Right ventricle myocardium inferior (tissue), 1 donor: ENCODE measurements at regions not wholly inside any gene's neighbourhood (a gene's known extent, or its start where the extent isn't known, plus 50 kb on each side); places are given as distances from the start of the nearest gene placed in this dataset.
"Not testable (repeated sequence)": the region's sequence is repeated elsewhere in the genome, so short reads cannot be mapped to it uniquely, and the experiment has no call there.

Experiments used
- ATAC-seq: fragments of 200-7000 bp; cut with Tn5 transposase; one replicate; pipeline ENCODE4 v1.9.1; 2020; ENCODE audit warnings: mild to moderate bottlenecking, moderate library complexity
- DNase-seq: peaks from one replicate; pipeline ENCODE4 v3.0.0; 2021; ENCODE audit errors: missing footprints
- intact Hi-C: fragments of 100-400 bp; cut with DNase I; formaldehyde crosslinking; loops from one replicate; pipeline ENCODE4 v1.11.0; 2022
- donor health status: DM: no; HTN: yes; CAD: no; lungs with severe emphysema.

GRCh38 chr15:83335542-83335941 lies 51.1 kb upstream of the BNC1 start:
- ATAC-seq, intact Hi-C loops, DNase-seq: not testable (repeated sequence)

GRCh38 chr15:83339396-83339795 lies 54.9 kb upstream of the BNC1 start:
- ATAC-seq (no peak), DNase-seq (no peak)
- intact Hi-C loops, result no loop called here

GRCh38 chr15:83340087-83340486 lies 55.6 kb upstream of the BNC1 start:
- intact Hi-C loops, result no loop called here
- ATAC-seq, result no peak
- DNase-seq, result no peak

GRCh38 chr15:83346342-83346741 lies 61.9 kb upstream of the BNC1 start:
- ATAC-seq (no peak), DNase-seq (no peak)
- intact Hi-C loops, result no loop called here

- ATAC-seq, result no peak
- no peak for DNase-seq
- intact Hi-C loops, result no loop called here
Measured at GRCh38 chr15:83352119-83352518, 67.7 kb upstream of the BNC1 start.

- intact Hi-C loops, result no loop called here
- DNase-seq (no peak), ATAC-seq (no peak)
Measured at GRCh38 chr15:83356501-83357399, 72.3 kb upstream of the BNC1 start.

GRCh38 chr15:83358972-83359564 lies 74.6 kb upstream of the BNC1 start:
- no peak for ATAC-seq
- no peak for DNase-seq
- intact Hi-C loops, result no loop called here

- intact Hi-C loops, result no loop called here
- DNase-seq (no peak), ATAC-seq (no peak)
Measured at GRCh38 chr15:83362706-83363105, 78.2 kb upstream of the BNC1 start.

GRCh38 chr15:83364501-83364900 lies 80.0 kb upstream of the BNC1 start:
- intact Hi-C loops, result no loop called here
- DNase-seq, result no peak
- ATAC-seq, result no peak

- ATAC-seq, result peak; percentile 65
- DNase-seq, result peak; percentile 73
Measured at GRCh38 chr15:83365370-83365938, 81.0 kb upstream of the BNC1 start.

GRCh38 chr15:83372434-83372891 lies 74.7 kb upstream of the SH3GL3 start:
- DNase-seq (no peak), ATAC-seq (no peak)
- intact Hi-C loops, result no loop called here

More at GRCh38 chr15:83365370-83365938, 81.0 kb upstream of the BNC1 start:
- intact Hi-C loops, result no loop called here

- DNase-seq, result no peak
- intact Hi-C loops, result no loop called here
- ATAC-seq, result no peak
Measured at GRCh38 chr15:83378921-83379578, 68.1 kb upstream of the SH3GL3 start.

GRCh38 chr15:83379579-83379959 lies 67.6 kb upstream of the SH3GL3 start:
- ATAC-seq, result no peak
- intact Hi-C loops, result no loop called here
- DNase-seq, result no peak

GRCh38 chr15:83380059-83380458 lies 67.1 kb upstream of the SH3GL3 start:
- intact Hi-C loops, result loop anchor here (2.0 kb wide), 1 partner anchor 131 kb away; no protein-coding TSS in a partner anchor
- DNase-seq (no peak), ATAC-seq (peak; percentile 8)

GRCh38 chr15:83380682-83381081 lies 66.5 kb upstream of the SH3GL3 start:
- intact Hi-C loops, result loop anchor here (2.0 kb wide), 1 partner anchor 132 kb away; no protein-coding TSS in a partner anchor
- DNase-seq (no peak), ATAC-seq (peak; percentile 67)

GRCh38 chr15:83383608-83384139 lies 63.5 kb upstream of the SH3GL3 start:
- DNase-seq, ATAC-seq, intact Hi-C loops: not testable (repeated sequence)

GRCh38 chr15:83396101-83396500 lies 51.0 kb upstream of the SH3GL3 start:
- ATAC-seq (no peak), DNase-seq (no peak)
- intact Hi-C loops, result no loop called here
